SK-N-SH (cell line): ENCODE measurements at regions not wholly inside any gene's neighbourhood (a gene's known extent, or its start where the extent isn't known, plus 50 kb on each side); places are given as distances from the start of the nearest gene placed in this dataset.

Experiments
- CTCF ChIA-PET: fragments of 300-600, 350-600 bp; formaldehyde crosslinking; extraction: SDS; loops from one replicate; lab custom pipeline; 2021; lab: Yijun Ruan, JAX
- POLR2A ChIA-PET: fragments of 350-600 bp; sonication (Branson Sonifier 250); formaldehyde crosslinking; extraction: SDS; loops from one replicate; lab custom pipeline; 2020; ENCODE audit warnings: antibody characterized with exemption, inconsistent platforms; lab: Yijun Ruan, JAX
- DNase-seq: peaks from one replicate; pipeline ENCODE4 v3.0.0; 2012
- H2AFZ ChIP-seq: fragments of 200-600 bp; sonication (generic); 2 replicates; pipeline ENCODE4 v1.8.1; 2016; ENCODE audit warnings: antibody characterized with exemption, mild to moderate bottlenecking, low read depth
- H3F3A ChIP-seq: fragments of 200-600 bp; sonication (generic); replicated peaks from 2 replicates; pipeline ENCODE3; 2016; ENCODE audit warnings: antibody characterized with exemption, mild to moderate bottlenecking; ENCODE audit not compliant: insufficient read depth
- H3K27ac ChIP-seq, 2 experiments: fragments of 200-500 bp in 1 of 2; fragments of 200-600 bp in 1 of 2; sonication (Bioruptor generic) in 1 of 2; sonication (generic), shearing (Covaris generic) in 1 of 2; 2 replicates each; pipeline versions ENCODE4 v1.5.1 to v1.6.1; 2014 to 2016; ENCODE audit warnings: low read depth in 2 of 2, inconsistent platforms in 1 of 2, low read length in 1 of 2, mild to moderate bottlenecking in 1 of 2, mixed read lengths in 1 of 2
- H3K27me3 ChIP-seq: fragments of 200-600 bp; sonication (generic), shearing (Covaris generic); 2 replicates; pipeline ENCODE4 v1.6.1; 2016; ENCODE audit warnings: mixed run types; ENCODE audit not compliant: insufficient read depth
- H3K36me3 ChIP-seq, 2 experiments: fragments of 200-500 bp in 1 of 2; fragments of 200-600 bp in 1 of 2; sonication (Bioruptor generic) in 1 of 2; sonication (generic) in 1 of 2; replicated peaks in 1 of 2; 2 replicates each; pipeline versions ENCODE3 to v1.5.1; 2014 to 2016; ENCODE audit warnings: low read length in 1 of 2, mild to moderate bottlenecking in 1 of 2; ENCODE audit not compliant: insufficient read depth in 2 of 2, control insufficient read depth in 1 of 2
- H3K4me1 ChIP-seq, 2 experiments: fragments of 200-500 bp in 1 of 2; fragments of 200-600 bp in 1 of 2; sonication (Bioruptor generic) in 1 of 2; sonication (generic), shearing (Covaris generic) in 1 of 2; 2 replicates each; pipeline versions ENCODE4 v1.5.1 to v1.6.1; 2014 to 2016; ENCODE audit warnings: low read depth in 1 of 2, low read length in 1 of 2, mixed run types in 1 of 2; ENCODE audit not compliant: insufficient read depth in 2 of 2, control insufficient read depth in 1 of 2
- H3K4me2 ChIP-seq: fragments of 200-600 bp; sonication (generic), shearing (Covaris generic); 2 replicates; pipeline ENCODE4 v1.6.1; 2017; ENCODE audit warnings: mixed run types
- H3K4me3 ChIP-seq, 2 experiments: fragments of 200-500 bp in 1 of 2; fragments of 200-600 bp in 1 of 2; sonication (Bioruptor generic) in 1 of 2; sonication (generic), shearing (Covaris generic) in 1 of 2; 2 replicates each; pipeline versions ENCODE4 v1.5.1 to v1.8.1; 2014 to 2016; ENCODE audit warnings: low read depth in 2 of 2, inconsistent platforms in 1 of 2, low read length in 1 of 2, mild to moderate bottlenecking in 1 of 2, mixed read lengths in 1 of 2, moderate library complexity in 1 of 2
- H3K79me2 ChIP-seq: fragments of 200-600 bp; sonication (generic); 2 replicates; pipeline ENCODE4 v1.8.1; 2017; ENCODE audit warnings: mild to moderate bottlenecking; ENCODE audit not compliant: insufficient read depth
- H3K9ac ChIP-seq: fragments of 200-600 bp; sonication (generic); 2 replicates; pipeline ENCODE4 v1.6.1; 2017; ENCODE audit warnings: mixed run types
- H3K9me2 ChIP-seq: fragments of 200-600 bp; sonication (generic); 2 replicates; pipeline ENCODE4 v1.6.1; 2017; ENCODE audit warnings: mixed run types
- H3K9me3 ChIP-seq: fragments of 200-600 bp; sonication (generic); 2 replicates; pipeline ENCODE4 v1.6.1; 2017; ENCODE audit warnings: mixed run types, mild to moderate bottlenecking, moderate library complexity
- H4K20me1 ChIP-seq: fragments of 200-600 bp; sonication (generic); 2 replicates; pipeline ENCODE4 v1.6.1; 2017; ENCODE audit warnings: mild to moderate bottlenecking, mixed run types; ENCODE audit not compliant: insufficient read depth
- ELF1 ChIP-seq: IDR thresholded peaks from 2 replicates; pipeline ENCODE4 v1.4.0; 2012
- EP300 ChIP-seq, 2 experiments: IDR thresholded peaks; 2 replicates each; pipeline versions ENCODE4 v1.4.0 to v1.6.1; 2012; ENCODE audit warnings: borderline replicate concordance in 1 of 2, low read depth in 1 of 2, low read length in 1 of 2
- FOSL2 ChIP-seq: IDR thresholded peaks from 2 replicates; pipeline ENCODE4 v1.4.0; 2012; ENCODE audit warnings: low read depth, mild to moderate bottlenecking, moderate library complexity, borderline replicate concordance
- GATA2 ChIP-seq: sonication (generic); formaldehyde crosslinking; IDR thresholded peaks from 2 replicates; pipeline ENCODE4 v1.5.0; 2020; ENCODE audit warnings: mild to moderate bottlenecking, missing genetic modification reagents
- MXI1 ChIP-seq: IDR thresholded peaks from 2 replicates; pipeline ENCODE4 v1.6.1; 2012; ENCODE audit warnings: mild to moderate bottlenecking, low read depth, low read length, improper control_type of control experiment
- PBX3 ChIP-seq: IDR thresholded peaks from 2 replicates; pipeline ENCODE4; 2012
- POLR2AphosphoS5 ChIP-seq: IDR thresholded peaks from 2 replicates; pipeline ENCODE4 v1.6.1; 2012; ENCODE audit warnings: low read depth, low read length
- RAD21 ChIP-seq: IDR thresholded peaks from 2 replicates; pipeline ENCODE4 v1.6.1; 2012; ENCODE audit warnings: mild to moderate bottlenecking, low read length
- RXRA ChIP-seq: IDR thresholded peaks from 2 replicates; pipeline ENCODE4 v1.4.0; 2012; ENCODE audit warnings: low read depth, mild to moderate bottlenecking, borderline replicate concordance
- SIN3A ChIP-seq: IDR thresholded peaks from 2 replicates; pipeline ENCODE4 v1.6.1; 2012; ENCODE audit warnings: low read depth, mild to moderate bottlenecking, low read length, moderate library complexity, borderline replicate concordance
- SMC3 ChIP-seq: IDR thresholded peaks from 2 replicates; pipeline ENCODE4 v1.6.1; 2012; ENCODE audit warnings: low read depth, low read length, improper control_type of control experiment
- TCF12 ChIP-seq: IDR thresholded peaks from 2 replicates; pipeline ENCODE4 v1.4.0; 2012
- WGBS: methylation state at CpG from one replicate; pipeline ENCODE4 v1.1.6; 2017; ENCODE audit warnings: low lambda C conversion rate; 5-methylcytosine and 5-hydroxymethylcytosine counted together
- TF ChIP-seq, protein P1 (sequence below): IDR thresholded peaks from 2 replicates; pipeline ENCODE4 v1.4.0; 2012; ENCODE audit warnings: low read depth
- TF ChIP-seq, protein P2 (sequence below): IDR thresholded peaks from 2 replicates; pipeline ENCODE4 v1.6.1; 2012; ENCODE audit warnings: mild to moderate bottlenecking, low read depth, low read length, moderate library complexity

DNA sequence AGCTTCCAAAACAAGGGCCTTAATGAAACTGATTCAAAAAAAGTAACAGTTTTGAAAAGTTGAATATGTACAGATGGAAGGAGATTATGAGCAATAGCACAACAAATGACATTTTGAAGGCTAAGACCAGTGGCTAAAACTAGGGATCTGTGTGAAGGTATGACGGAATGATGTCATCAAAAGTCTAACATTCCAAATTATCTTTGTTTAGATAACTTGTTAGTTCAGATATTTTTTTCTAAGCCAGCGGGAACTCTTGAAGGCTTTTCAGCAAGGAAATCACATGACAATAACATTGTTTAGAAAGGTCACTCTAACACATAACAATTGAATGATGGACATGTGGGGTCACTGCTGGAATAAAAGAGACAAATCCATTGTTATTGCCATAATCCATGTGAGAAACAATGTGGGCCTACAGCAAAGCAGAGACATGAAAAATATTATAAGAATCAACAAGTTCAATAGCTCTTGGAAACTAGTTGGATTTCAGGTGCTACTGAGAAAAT is 260.5 kb downstream of the CASP12 start:
- POLR2A ChIA-PET: no interaction called here
- Histone ChIP-seq H3K9ac (no peak overlapping the region), H2AFZ (no peak overlapping the region), H3K4me3 (no peak overlapping the region), H3K9me2 (no peaks in the 10 kb centered on the region), H3K79me2 (no peaks in the 10 kb centered on the region), H3K4me2 (no peak overlapping the region), H3K9me3 (no peaks in the 10 kb centered on the region), H3K27me3 (no peaks in the 10 kb centered on the region), H3K27ac (no peak overlapping the region), H4K20me1 (no peaks in the 10 kb centered on the region), H3K36me3 (no peaks in the 10 kb centered on the region), H3K4me1 (no peaks in the 10 kb centered on the region), H3F3A (no peaks in the 10 kb centered on the region)
- DNase-seq: no peak
- WGBS: 94% methylated on average over 2 of the region's 2 CpGs
- CTCF ChIA-PET: no interaction called here
- TF ChIP-seq RAD21 (no peak), RXRA (no peak), MXI1 (no peak), TCF12 (no peak)

DNA sequence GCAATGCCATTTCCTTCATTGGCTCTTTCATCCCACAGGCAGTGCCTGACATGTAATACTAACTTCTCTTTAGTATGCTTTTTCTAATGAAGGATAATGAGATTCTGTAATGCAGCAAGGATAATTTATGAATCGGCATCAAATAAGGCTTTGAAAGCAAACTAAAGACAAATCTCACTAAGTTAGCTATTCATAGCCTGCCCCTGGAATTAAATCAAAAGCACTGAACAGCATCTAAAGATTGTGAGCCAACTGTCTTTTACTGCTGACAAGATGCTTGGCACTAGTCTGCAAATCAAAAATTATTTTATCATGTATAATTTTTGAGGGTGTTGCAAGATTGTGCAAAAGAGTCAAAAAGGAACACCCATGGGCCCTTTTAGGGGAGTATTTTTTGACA is 265.0 kb downstream of the CASP12 start:
- no peak for TF ChIP-seq SMC3
- TF ChIP-seq SIN3A: no peak
- TF ChIP-seq EP300 (IDR thresholded peaks at IDR 0.05; ENCODE audit: borderline replicate concordance in 1 of 2, low read depth in 1 of 2, low read length in 1 of 2): no peak
- TF ChIP-seq, protein P1, sequence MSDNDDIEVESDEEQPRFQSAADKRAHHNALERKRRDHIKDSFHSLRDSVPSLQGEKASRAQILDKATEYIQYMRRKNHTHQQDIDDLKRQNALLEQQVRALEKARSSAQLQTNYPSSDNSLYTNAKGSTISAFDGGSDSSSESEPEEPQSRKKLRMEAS: no peak
- TF ChIP-seq GATA2 (CRISPR knock-in tag): no peak
- TF ChIP-seq PBX3: no peak
- TF ChIP-seq FOSL2: no peak
- no peak for TF ChIP-seq ELF1
- TF ChIP-seq POLR2AphosphoS5: no peak
- no peak for TF ChIP-seq RXRA
- TF ChIP-seq, protein P2, sequence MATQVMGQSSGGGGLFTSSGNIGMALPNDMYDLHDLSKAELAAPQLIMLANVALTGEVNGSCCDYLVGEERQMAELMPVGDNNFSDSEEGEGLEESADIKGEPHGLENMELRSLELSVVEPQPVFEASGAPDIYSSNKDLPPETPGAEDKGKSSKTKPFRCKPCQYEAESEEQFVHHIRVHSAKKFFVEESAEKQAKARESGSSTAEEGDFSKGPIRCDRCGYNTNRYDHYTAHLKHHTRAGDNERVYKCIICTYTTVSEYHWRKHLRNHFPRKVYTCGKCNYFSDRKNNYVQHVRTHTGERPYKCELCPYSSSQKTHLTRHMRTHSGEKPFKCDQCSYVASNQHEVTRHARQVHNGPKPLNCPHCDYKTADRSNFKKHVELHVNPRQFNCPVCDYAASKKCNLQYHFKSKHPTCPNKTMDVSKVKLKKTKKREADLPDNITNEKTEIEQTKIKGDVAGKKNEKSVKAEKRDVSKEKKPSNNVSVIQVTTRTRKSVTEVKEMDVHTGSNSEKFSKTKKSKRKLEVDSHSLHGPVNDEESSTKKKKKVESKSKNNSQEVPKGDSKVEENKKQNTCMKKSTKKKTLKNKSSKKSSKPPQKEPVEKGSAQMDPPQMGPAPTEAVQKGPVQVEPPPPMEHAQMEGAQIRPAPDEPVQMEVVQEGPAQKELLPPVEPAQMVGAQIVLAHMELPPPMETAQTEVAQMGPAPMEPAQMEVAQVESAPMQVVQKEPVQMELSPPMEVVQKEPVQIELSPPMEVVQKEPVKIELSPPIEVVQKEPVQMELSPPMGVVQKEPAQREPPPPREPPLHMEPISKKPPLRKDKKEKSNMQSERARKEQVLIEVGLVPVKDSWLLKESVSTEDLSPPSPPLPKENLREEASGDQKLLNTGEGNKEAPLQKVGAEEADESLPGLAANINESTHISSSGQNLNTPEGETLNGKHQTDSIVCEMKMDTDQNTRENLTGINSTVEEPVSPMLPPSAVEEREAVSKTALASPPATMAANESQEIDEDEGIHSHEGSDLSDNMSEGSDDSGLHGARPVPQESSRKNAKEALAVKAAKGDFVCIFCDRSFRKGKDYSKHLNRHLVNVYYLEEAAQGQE: no peak
- TF ChIP-seq, all 33 proteins: peak for 0
- Histone ChIP-seq H3K4me1 (no peaks in the 10 kb centered on the region), H3K9me3 (no peaks in the 10 kb centered on the region), H3K27me3 (no peaks in the 10 kb centered on the region), H3K36me3 (no peaks in the 10 kb centered on the region), H3K9ac (no peak overlapping the region), H2AFZ (no peak overlapping the region), H3K4me2 (no peak overlapping the region), H3K4me3 (no peak overlapping the region), H3K27ac (no peak overlapping the region), H4K20me1 (no peaks in the 10 kb centered on the region), H3K9me2 (no peaks in the 10 kb centered on the region), H3K79me2 (no peaks in the 10 kb centered on the region), H3F3A (no peaks in the 10 kb centered on the region)
- CTCF ChIA-PET: no interaction called here
- no peak for DNase-seq
- POLR2A ChIA-PET: no interaction called here
- WGBS: 73% methylated on average over 1 of the region's 1 CpG
